NB4 (cell line): ENCODE measurements at regions not wholly inside any gene's neighbourhood (a gene's known extent, or its start where the extent isn't known, plus 50 kb on each side); places are given as distances from the start of the nearest gene placed in this dataset.

Source experiments
- DNase-seq: peaks from one replicate; pipeline ENCODE4 v3.0.0; 2010; ENCODE audit warnings: low read depth
- H3K4me3 ChIP-seq: one replicate; pipeline ENCODE4 v1.5.1; 2011; ENCODE audit warnings: mild to moderate bottlenecking, low read depth, low read length, moderate library complexity
- CTCF ChIP-seq: IDR thresholded peaks from one replicate; pipeline ENCODE4 v1.5.1; 2012; ENCODE audit warnings: low read depth, low read length
- MAX ChIP-seq: IDR thresholded peaks from 2 replicates; pipeline ENCODE4 v1.6.1; 2011; ENCODE audit warnings: low read depth, low read length
- MYC ChIP-seq: IDR thresholded peaks from 2 replicates; pipeline ENCODE4 v1.6.1; 2011; ENCODE audit warnings: low read depth, low read length
- POLR2A ChIP-seq: IDR thresholded peaks from 2 replicates; pipeline ENCODE4 v1.6.1; 2011; ENCODE audit warnings: mild to moderate bottlenecking; ENCODE audit not compliant: insufficient read length; ENCODE audit errors: extremely low read depth

GRCh38 chr18:27667064-27667463 is 482.0 kb upstream of the CHST9 start:
- H3K4me3 ChIP-seq = no peak overlapping the region
- DNase-seq = no peak
- TF ChIP-seq CTCF = no peak
- no peak for TF ChIP-seq MYC
- TF ChIP-seq MAX = no peak
- no peak for TF ChIP-seq POLR2A

GRCh38 chr18:27666016-27666415 is 480.9 kb upstream of the CHST9 start:
- no peak overlapping the region for H3K4me3 ChIP-seq
- DNase-seq = no peak
- TF ChIP-seq POLR2A = no peak
- no peak for TF ChIP-seq MYC
- TF ChIP-seq MAX = no peak
- TF ChIP-seq CTCF = no peak

GRCh38 chr18:27665264-27665799 is 480.2 kb upstream of the CHST9 start:
- no peak for DNase-seq
- H3K4me3 ChIP-seq = no peak overlapping the region
- no peak for TF ChIP-seq MAX

- no peak for TF ChIP-seq POLR2A
- TF ChIP-seq CTCF = no peak
- TF ChIP-seq MAX = no peak
- no peak for TF ChIP-seq MYC
- H3K4me3 ChIP-seq = no peak overlapping the region
- no peak for DNase-seq
These were observed 477.8 kb upstream of the CHST9 start for GRCh38 chr18:27662949-27663348.

GRCh38 chr18:27662537-27662936 is 477.4 kb upstream of the CHST9 start:
- no peak for DNase-seq
- TF ChIP-seq CTCF = no peak
- no peak for TF ChIP-seq MYC
- no peak for TF ChIP-seq MAX
- no peak for TF ChIP-seq POLR2A
- H3K4me3 ChIP-seq = no peak overlapping the region

GRCh38 chr18:27661320-27662018 is 476.4 kb upstream of the CHST9 start:
- no peak for TF ChIP-seq CTCF
- no peak for TF ChIP-seq POLR2A
- TF ChIP-seq MAX = no peak
- no peak for TF ChIP-seq MYC
- no peak for DNase-seq
- no peak overlapping the region for H3K4me3 ChIP-seq
